Stimulated activated CD4-positive, alpha-beta T cell treated with anti-CD3 and anti-CD28 coated beads, Interleukin-2, amount 100 ng/mL, for 24 hours (primary cell): ENCODE measurements at regions not wholly inside any gene's neighbourhood (a gene's known extent, or its start where the extent isn't known, plus 50 kb on each side); places are given as distances from the start of the nearest gene placed in this dataset.
A peak's percentile ranks its signal among the peaks of the same experiment; 100 is the strongest.

ENCODE experiments used
- DNase-seq, 2 donors: peaks; one replicate each; pipeline ENCODE4 v3.0.0-alpha.2; 2020

GRCh38 chr14:100659345-100660001, 67.2 kb upstream of the DLK1 start:
- no peak for DNase-seq

GRCh38 chr14:100660498-100660881, 66.2 kb upstream of the DLK1 start:
- DNase-seq: no peak

- no peak for DNase-seq
Observed at GRCh38 chr14:100660882-100661635, 65.6 kb upstream of the DLK1 start.

- DNase-seq: peak; percentile 72 to 76
Observed at GRCh38 chr14:100662879-100663760, 63.6 kb upstream of the DLK1 start.

- no peak for DNase-seq
Observed at GRCh38 chr14:100663761-100664052, 63.0 kb upstream of the DLK1 start.

- DNase-seq: no peak
Observed at GRCh38 chr14:100664231-100664630, 62.5 kb upstream of the DLK1 start.

- no peak for DNase-seq
Observed at GRCh38 chr14:100664841-100665510, 61.7 kb upstream of the DLK1 start.

- no peak for DNase-seq
Observed at GRCh38 chr14:100665511-100666032, 61.1 kb upstream of the DLK1 start.

- no peak for DNase-seq
Observed at GRCh38 chr14:100666403-100666802, 60.3 kb upstream of the DLK1 start.

GRCh38 chr14:100666851-100667250, 59.8 kb upstream of the DLK1 start:
- DNase-seq: no peak

- DNase-seq: no peak
Observed at GRCh38 chr14:100667656-100668055, 59.0 kb upstream of the DLK1 start.

- no peak for DNase-seq
Observed at GRCh38 chr14:100668352-100668751, 58.3 kb upstream of the DLK1 start.

GRCh38 chr14:100669011-100669412, 57.7 kb upstream of the DLK1 start:
- no peak for DNase-seq

GRCh38 chr14:100669468-100669867, 57.2 kb upstream of the DLK1 start:
- no peak for DNase-seq

GRCh38 chr14:100670017-100670752, 56.5 kb upstream of the DLK1 start:
- no peak for DNase-seq

GRCh38 chr14:100670753-100671049, 56.0 kb upstream of the DLK1 start:
- no peak for DNase-seq

GRCh38 chr14:100671386-100671901, 55.2 kb upstream of the DLK1 start:
- no peak for DNase-seq

- DNase-seq: no peak
Observed at GRCh38 chr14:100671906-100672305, 54.8 kb upstream of the DLK1 start.

GRCh38 chr14:100673085-100673806, 53.4 kb upstream of the DLK1 start:
- no peak for DNase-seq

GRCh38 chr14:100673807-100674154, 52.9 kb upstream of the DLK1 start:
- no peak for DNase-seq

GRCh38 chr14:100674428-100674827, 52.3 kb upstream of the DLK1 start:
- DNase-seq: no peak
